ENCODE measurements at regions not wholly inside any gene's neighbourhood (a gene's known extent, or its start where the extent isn't known, plus 50 kb on each side); places are given as distances from the start of the nearest gene placed in this dataset.

- peak; percentile 5 for DNase-seq (ENCODE audit: low spot score)
- H3K27ac ChIP-seq, result peak overlapping the region; percentile 47 to 51
- H3K4me1 ChIP-seq (replicated peaks), result no peaks in the 10 kb centered on the region
- peak overlapping the region; percentile 19 to 23 for H3K4me3 ChIP-seq
- TF ChIP-seq POLR2A (IDR thresholded peaks at IDR 0.05) (no peak), POLR2AphosphoS5 (IDR thresholded peaks at IDR 0.05) (no peak)
- TF ChIP-seq, protein P1, sequence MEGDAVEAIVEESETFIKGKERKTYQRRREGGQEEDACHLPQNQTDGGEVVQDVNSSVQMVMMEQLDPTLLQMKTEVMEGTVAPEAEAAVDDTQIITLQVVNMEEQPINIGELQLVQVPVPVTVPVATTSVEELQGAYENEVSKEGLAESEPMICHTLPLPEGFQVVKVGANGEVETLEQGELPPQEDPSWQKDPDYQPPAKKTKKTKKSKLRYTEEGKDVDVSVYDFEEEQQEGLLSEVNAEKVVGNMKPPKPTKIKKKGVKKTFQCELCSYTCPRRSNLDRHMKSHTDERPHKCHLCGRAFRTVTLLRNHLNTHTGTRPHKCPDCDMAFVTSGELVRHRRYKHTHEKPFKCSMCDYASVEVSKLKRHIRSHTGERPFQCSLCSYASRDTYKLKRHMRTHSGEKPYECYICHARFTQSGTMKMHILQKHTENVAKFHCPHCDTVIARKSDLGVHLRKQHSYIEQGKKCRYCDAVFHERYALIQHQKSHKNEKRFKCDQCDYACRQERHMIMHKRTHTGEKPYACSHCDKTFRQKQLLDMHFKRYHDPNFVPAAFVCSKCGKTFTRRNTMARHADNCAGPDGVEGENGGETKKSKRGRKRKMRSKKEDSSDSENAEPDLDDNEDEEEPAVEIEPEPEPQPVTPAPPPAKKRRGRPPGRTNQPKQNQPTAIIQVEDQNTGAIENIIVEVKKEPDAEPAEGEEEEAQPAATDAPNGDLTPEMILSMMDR (IDR thresholded peaks at IDR 0.05), result no peak
- 0% methylated on average over 14 of the region's 25 CpGs for WGBS
- intact Hi-C loops (cut with DNase I), result loop anchor here (10.0 kb wide), 1 partner anchor 150 kb away; the partner anchor contains the start of gene PAK3
- H3K27me3 ChIP-seq (replicated peaks; ENCODE audit: insufficient read depth), result no peaks in the 10 kb centered on the region
- no peaks in the 10 kb centered on the region for H3K36me3 ChIP-seq
- no peaks in the 10 kb centered on the region for H3K9me3 ChIP-seq
Measured at GRCh38 chrX:110944311-110944750, 148.7 kb upstream of the CHRDL1 start.

DNA sequence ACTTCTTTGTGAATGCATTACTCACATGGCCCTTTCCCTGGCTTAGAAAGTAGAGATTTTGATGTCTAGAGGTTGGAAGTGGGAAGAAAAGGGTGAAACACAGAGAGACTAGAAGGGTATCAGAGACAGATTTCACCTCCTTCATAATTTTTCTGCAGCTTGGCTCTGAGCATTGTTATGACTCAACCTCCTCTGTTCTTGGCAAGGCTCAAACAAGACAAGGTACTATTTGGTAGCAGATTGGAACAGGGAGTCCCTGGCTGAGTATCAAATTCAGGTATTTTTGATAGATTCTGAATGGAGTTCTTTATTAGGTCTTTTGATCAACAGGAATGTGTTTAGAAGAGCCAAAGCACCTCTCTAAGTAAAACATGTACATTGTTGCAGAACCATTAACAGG lies 146.3 kb upstream of the CHRDL1 start:
- Histone ChIP-seq H3K4me3 (no peak overlapping the region), H3K9me3 (no peaks in the 10 kb centered on the region), H3K36me3 (no peaks in the 10 kb centered on the region), H3K27me3 (replicated peaks; ENCODE audit: insufficient read depth) (no peaks in the 10 kb centered on the region), H3K27ac (no peak overlapping the region), H3K4me1 (replicated peaks) (no peaks in the 10 kb centered on the region)
- DNase-seq (ENCODE audit: low spot score), result peak; percentile 36
- intact Hi-C loops (cut with DNase I), result loop anchor here (10.0 kb wide), 1 partner anchor 153 kb away; the partner anchor contains the start of gene PAK3
- TF ChIP-seq POLR2AphosphoS5 (IDR thresholded peaks at IDR 0.05), result peak; percentile 67
- TF ChIP-seq, protein P1 (IDR thresholded peaks at IDR 0.05), result no peak

GRCh38 chrX:110938977-110939732 lies 143.5 kb upstream of the CHRDL1 start:
- H3K36me3 ChIP-seq, result no peaks in the 10 kb centered on the region
- 89% methylated on average over 3 of the region's 3 CpGs for WGBS
- intact Hi-C loops (cut with DNase I), result no loop called here
- H3K9me3 ChIP-seq, result no peaks in the 10 kb centered on the region
- H3K27ac ChIP-seq, result no peak overlapping the region
- no peak for DNase-seq (ENCODE audit: low spot score)
- H3K4me1 ChIP-seq (replicated peaks), result no peaks in the 10 kb centered on the region
- H3K27me3 ChIP-seq (replicated peaks; ENCODE audit: insufficient read depth), result no peaks in the 10 kb centered on the region
- TF ChIP-seq, protein P1 (IDR thresholded peaks at IDR 0.05), result no peak
- no peak for TF ChIP-seq POLR2AphosphoS5 (IDR thresholded peaks at IDR 0.05)
- TF ChIP-seq POLR2A (IDR thresholded peaks at IDR 0.05), result no peak
- no peak overlapping the region for H3K4me3 ChIP-seq

GRCh38 chrX:110924871-110925270 lies 129.3 kb upstream of the CHRDL1 start:
- no peak overlapping the region for H3K27ac ChIP-seq
- H3K27me3 ChIP-seq (replicated peaks; ENCODE audit: insufficient read depth), result no peaks in the 10 kb centered on the region
- H3K36me3 ChIP-seq, result no peaks in the 10 kb centered on the region
- intact Hi-C loops (cut with DNase I), result no loop called here
- TF ChIP-seq, protein P1 (IDR thresholded peaks at IDR 0.05), result no peak
- no peak for TF ChIP-seq POLR2AphosphoS5 (IDR thresholded peaks at IDR 0.05)
- no peak for TF ChIP-seq POLR2A (IDR thresholded peaks at IDR 0.05)
- H3K9me3 ChIP-seq, result no peaks in the 10 kb centered on the region
- no peak for DNase-seq (ENCODE audit: low spot score)
- no peaks in the 10 kb centered on the region for H3K4me1 ChIP-seq (replicated peaks)
- no peak overlapping the region for H3K4me3 ChIP-seq

- no peak overlapping the region for H3K4me3 ChIP-seq
- DNase-seq (ENCODE audit: low spot score), result no peak
- no peak overlapping the region for H3K27ac ChIP-seq
- WGBS, result 76% methylated on average over 3 of the region's 3 CpGs
- no peaks in the 10 kb centered on the region for H3K27me3 ChIP-seq (replicated peaks; ENCODE audit: insufficient read depth)
- intact Hi-C loops (cut with DNase I), result no loop called here
- no peaks in the 10 kb centered on the region for H3K36me3 ChIP-seq
- TF ChIP-seq, protein P1 (IDR thresholded peaks at IDR 0.05), result no peak
- TF ChIP-seq POLR2AphosphoS5 (IDR thresholded peaks at IDR 0.05) (no peak), POLR2A (IDR thresholded peaks at IDR 0.05) (no peak)
- H3K9me3 ChIP-seq, result no peaks in the 10 kb centered on the region
- no peaks in the 10 kb centered on the region for H3K4me1 ChIP-seq (replicated peaks)
Measured at GRCh38 chrX:110920991-110921390, 125.4 kb upstream of the CHRDL1 start.

Data from prostate gland (tissue), 2 donors.